ENCODE measurements at regions not wholly inside any gene's neighbourhood (a gene's known extent, or its start where the extent isn't known, plus 50 kb on each side); places are given as distances from the start of the nearest gene placed in this dataset.

- TF ChIP-seq CTCF (conservative IDR thresholded peaks at IDR 0.05 in 1 of 2, IDR thresholded peaks at IDR 0.05 in 1 of 2; ENCODE audit: extremely low read depth in 1 of 2, insufficient read depth in 1 of 2, low read depth in 1 of 2, low read length in 2 of 2) (no peak), EZH2 (IDR thresholded peaks at IDR 0.05; ENCODE audit: borderline replicate concordance, low read length) (no peak)
Observed at GRCh38 chr6:166104872-166105271, 62.8 kb downstream of the TBXT start.

Data from mammary epithelial cell (primary cell).